T-helper 2 cell (primary cell): ENCODE measurements at regions not wholly inside any gene's neighbourhood (a gene's known extent, or its start where the extent isn't known, plus 50 kb on each side); places are given as distances from the start of the nearest gene placed in this dataset.
A peak's percentile ranks its signal among the peaks of the same experiment; 100 is the strongest.
"Not testable (repeated sequence)": the region's sequence is repeated elsewhere in the genome, so short reads cannot be mapped to it uniquely, and the experiment has no call there.

Experiments
- DNase-seq, 5 experiments: peaks; one replicate each; pipeline versions ENCODE4 v3.0.0 to v3.0.0-alpha.2; 2012 to 2022

- no peak for DNase-seq
Observed at GRCh38 chr15:61393524-61393923, 164.4 kb upstream of the RORA start.

DNA sequence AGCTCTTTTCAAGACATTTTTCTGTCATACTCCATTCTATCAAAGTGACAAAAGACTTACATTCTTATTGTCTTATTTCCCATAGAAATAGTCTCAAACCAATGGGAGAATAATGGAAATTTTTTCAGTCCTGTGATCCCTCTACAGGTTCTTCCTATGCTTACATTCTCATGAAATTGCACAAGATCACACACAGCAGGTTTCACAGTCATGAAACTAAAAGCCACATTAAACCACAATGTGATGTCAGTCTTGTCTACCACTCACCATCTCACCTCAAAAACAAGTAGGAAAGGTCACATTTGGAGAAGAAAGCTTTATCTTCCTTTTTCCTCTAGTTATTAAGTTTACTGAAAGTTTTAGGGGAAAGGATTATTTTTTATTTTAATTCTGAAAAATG lies 161.0 kb upstream of the RORA start:
- DNase-seq = peak in 1 of 5 experiments; percentile 9

DNA sequence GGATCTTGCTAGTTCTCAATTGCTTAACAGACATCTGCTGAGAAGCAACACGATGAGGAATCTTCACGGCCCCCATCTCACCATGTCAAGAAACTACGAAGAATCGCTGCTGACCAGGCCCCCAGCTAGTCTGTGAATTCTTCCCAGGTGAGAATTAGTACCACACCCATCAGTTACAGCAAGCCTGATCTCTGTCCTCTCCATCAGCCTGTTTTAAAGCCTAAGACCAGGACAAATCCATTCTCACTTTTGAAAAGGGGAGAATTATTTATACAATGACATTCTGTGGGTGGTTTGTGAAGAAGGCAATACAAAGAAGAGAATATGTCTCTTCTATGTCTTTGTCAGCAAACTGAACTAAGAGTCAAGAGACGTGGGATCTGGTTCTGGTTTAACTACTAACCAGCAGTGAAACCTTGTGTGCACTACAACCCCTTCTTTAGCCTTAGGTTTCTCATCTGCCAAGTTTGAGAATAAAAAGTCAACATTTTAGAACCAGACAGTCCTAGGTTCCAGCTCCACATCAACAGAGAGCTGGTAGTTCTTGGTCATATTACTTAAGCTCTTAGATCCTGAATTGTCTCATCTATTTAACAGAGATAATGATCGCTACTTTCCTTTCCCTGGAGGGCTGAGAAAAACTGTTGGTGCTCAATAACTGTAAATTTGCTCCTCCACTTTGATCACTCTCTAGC lies 160.4 kb upstream of the RORA start:
- DNase-seq = no peak

DNA sequence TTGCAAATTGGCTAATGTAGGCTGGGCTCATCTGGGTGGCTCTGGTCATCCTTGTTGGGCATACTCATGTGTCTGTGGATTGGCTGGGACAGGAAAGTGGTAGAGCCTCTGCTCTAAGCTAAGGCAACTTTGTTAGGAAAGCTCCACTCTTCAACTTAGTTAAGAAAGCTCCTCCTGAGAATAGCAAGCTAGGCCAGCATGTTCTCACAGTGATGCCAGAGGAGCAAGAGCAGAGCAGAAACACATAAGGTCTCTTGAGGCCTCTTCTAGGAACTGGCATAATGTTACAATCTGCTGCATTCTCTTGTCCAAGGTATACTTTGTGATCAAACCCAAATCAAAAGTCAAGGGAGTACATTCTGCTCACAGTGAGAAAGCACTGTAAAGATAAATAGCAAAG lies 158.6 kb upstream of the RORA start:
- no peak for DNase-seq

GRCh38 chr15:61383421-61383820 lies 154.3 kb upstream of the RORA start:
- no peak for DNase-seq

GRCh38 chr15:61382927-61383326 lies 153.8 kb upstream of the RORA start:
- DNase-seq = no peak

DNA sequence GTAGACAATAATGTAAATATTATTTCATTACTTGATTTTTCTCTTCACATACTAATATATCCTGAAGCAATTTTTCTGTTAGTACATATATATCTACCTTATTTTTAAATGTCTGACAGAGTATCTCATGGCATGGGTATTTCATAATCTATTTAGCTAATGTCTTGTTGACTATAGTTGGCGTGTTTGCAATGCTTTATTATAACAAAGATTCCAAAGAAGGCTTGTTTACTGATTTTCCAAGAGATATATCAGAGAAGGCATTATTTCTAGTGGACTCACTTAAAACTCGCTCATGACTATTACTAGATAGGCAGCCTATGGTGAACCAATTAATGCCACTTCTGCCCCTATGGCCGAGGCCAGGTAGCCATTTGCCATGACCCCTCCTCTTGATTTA lies 152.4 kb upstream of the RORA start:
- DNase-seq = no peak

DNA sequence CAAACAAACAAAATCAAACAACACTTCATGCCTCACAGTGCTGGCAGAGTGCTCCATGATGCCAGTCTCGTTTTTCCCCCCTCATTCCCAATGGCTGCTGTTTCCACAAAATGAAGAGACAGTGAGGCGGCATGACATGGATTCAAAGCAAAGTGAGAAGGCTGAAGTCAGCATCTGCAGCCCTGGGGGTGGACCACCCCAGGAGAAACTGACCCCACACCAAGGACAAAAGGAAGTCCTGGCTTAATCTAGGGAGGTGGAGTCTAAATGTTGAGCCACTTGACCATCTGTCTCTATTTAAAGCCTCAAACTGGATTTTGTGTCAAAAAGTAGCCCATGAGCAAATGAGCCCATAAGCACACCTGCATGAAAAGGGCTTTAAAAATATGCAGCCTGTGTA lies 151.2 kb upstream of the RORA start:
- no peak for DNase-seq

DNA sequence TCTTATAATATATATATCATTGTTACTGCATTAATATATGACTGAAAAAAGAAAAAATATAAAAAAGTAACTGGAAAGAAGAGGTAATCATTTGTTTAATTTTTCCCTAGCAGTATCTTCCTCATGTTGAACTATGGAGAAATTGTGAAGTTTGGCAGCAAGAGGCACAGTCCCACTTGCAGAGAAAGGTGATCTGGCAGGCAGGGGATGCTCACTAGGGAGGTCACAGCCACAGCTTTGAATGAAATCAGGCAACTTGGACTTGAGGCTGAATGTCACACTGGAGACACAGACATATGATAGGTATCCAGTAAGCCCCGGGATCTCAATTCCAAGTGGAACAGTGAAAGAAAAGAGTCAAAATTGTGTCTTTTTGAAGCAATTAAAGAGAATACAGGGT lies 149.9 kb upstream of the RORA start:
- DNase-seq = no peak

GRCh38 chr15:61376961-61377360 lies 147.9 kb upstream of the RORA start:
- no peak for DNase-seq

GRCh38 chr15:61376516-61376915 lies 147.4 kb upstream of the RORA start:
- DNase-seq = no peak

DNA sequence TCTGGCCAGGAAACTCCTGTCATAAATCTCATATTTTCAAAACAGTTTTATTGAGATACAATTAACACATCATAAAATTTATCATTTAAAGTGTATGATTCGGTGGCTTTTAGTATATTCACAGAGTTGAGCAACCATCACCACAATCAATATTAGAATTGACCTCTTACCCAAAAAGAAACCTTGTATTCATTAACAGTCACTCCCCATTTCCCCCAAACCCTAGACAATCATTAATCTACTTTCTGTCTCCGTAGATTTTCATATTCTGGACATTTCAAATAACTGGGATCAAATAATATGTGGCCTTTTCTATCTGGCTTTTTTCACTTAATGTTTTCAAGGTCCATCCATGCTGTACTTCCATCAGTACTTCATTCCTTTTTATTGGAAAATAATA lies 145.7 kb upstream of the RORA start:
- DNase-seq = no peak

GRCh38 chr15:61367953-61368352 lies 138.9 kb upstream of the RORA start:
- no peak for DNase-seq

GRCh38 chr15:61364871-61365270 lies 135.8 kb upstream of the RORA start:
- DNase-seq = no peak

DNA sequence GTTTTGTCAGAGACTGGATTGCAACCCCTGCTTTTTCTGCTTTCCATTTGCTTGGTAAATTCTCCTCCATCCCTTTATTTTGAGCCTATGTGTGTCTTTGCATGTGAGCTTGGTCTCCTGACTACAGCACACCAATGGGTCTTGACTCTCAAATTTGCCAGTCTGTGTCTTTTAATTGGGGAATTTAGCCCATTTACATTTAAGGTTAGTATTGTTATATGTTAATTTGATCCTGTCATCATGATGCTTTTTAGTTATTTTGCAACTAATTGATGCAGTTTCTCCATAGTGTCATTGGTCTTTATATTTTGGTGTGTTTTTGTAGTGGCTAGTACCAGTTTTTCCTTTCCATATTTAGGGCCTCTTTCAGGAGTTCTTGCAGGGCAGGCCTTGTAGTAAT lies 133.8 kb upstream of the RORA start:
- not testable (repeated sequence) for DNase-seq

DNA sequence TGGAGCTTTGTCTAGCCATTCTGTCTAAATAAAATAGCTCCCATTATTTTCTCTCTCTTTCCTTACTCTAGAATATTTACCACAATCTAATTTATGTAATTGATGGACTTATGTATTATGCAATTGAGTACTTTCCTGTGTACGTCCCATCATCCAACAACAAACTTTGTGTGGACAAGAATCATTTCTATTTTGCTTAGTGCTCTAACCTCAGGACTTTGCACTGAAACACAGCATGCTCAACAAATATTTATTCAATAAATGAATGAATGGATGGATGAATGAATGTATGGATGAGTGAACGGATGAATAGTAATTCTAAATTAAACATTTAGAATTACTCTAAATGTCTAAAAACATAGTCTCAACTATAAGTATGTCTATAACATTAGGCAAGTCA lies 115.2 kb upstream of the RORA start:
- DNase-seq = no peak

DNA sequence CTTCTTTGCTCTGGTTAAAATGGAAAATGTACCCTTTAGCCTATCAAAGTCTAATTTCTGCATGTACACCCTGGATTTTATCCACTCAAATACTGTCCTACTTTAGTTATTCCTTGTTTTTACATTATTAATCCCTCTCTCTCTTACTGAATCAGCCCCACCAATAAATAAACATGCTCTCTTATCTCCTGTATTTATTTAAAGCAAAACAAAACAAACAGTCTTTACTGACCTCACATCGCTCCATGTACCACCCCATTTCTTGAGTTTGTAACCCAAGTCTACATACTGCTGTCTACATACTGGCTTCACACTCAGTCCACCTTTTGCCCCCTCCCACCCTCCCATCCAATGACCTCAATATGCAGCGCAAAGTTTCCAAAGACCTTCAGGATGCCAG lies 113.3 kb upstream of the RORA start:
- no peak for DNase-seq

GRCh38 chr15:61339516-61339915 lies 110.4 kb upstream of the RORA start:
- DNase-seq = no peak

DNA sequence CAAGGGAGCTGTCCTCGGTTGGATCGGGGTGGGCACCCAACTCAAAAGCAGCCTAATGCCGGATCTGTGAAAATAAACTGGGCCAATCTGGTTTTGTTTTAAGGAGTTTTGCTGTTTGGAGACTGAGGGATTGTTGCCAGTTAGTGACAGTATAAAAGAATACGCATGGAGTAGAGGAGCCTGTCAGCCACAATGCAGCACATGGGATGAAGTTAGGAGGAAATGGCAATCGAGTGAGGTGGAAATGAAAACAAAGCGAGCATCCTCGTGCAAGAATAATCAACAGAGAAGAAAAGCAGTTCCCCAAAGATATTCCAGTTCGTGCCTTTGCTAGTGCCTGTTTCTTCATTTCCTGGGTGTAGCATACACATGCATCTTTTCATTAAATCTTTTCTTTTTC lies 108.4 kb upstream of the RORA start:
- DNase-seq = no peak

- no peak for DNase-seq
Observed at GRCh38 chr15:61336026-61336638, 107.0 kb upstream of the RORA start.

GRCh38 chr15:61334714-61335113 lies 105.6 kb upstream of the RORA start:
- not testable (repeated sequence) for DNase-seq

DNA sequence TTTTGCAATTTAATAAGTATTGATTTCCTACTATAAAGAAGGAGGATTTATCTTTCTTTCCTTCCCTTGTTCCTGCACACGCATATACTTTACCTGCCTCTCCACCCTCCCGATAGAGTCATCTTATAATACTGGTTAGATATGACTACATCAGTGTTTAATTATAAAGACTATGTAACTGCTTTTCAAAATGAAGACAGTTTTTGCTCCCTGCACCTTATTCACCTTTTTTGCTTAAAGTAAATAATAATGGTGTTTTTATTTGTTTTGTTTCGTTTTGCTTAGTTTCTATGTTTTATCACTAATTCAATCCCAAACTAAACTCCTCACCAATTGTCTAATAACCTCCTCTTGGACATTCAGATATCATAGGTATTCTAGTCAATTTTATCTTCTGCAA lies 101.9 kb upstream of the RORA start:
- no peak for DNase-seq

DNA sequence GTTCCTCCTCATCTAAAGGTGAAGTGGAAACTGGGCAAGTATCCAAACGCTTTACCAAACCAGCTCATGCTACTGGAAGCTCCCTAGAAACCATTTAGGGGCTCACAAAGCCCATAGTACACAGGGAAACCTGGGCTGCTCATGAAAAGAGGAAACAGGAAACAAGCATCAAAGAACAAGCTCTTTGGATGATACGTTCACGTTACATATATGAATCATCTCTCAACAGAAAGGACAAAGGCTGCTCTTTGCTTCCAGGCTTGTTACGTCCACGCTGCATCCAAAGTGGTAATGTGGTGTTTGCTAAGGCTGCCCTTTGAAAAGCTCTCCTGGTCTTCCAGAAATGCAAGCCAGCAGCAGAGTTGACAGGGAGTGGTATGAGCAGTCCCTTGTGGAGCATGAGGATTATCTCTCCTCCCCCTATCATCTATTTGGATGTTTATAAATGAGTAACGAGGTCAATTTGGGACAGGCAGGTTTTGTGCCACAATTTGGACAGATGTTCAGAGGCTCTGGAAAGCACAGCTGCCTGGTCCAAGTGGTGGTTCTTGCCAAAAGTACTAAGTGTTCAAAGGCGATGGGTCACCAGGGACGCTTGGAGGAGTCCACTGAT lies 98.0 kb upstream of the RORA start:
- DNase-seq = peak in 1 of 5 experiments; percentile 3

DNA sequence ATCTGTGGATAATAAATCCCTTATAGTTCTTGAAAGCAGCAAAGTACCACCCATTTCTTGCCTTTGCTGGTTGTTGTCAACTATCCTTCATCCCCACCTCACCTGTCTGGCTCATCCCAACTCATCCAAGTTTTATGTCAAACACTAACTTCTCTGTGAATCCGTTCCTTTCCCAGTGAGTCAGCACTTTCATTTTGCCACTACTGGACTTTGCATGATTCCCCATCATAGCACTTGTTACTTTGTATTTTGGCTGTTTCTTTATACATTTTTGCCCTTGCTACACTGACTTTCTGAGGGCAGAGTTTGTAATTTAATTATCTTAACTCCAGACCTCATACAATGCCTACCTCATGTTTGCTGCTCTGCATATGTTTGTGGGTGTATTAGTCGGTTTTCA lies 90.8 kb upstream of the RORA start:
- no peak for DNase-seq
